Right cardiac atrium (tissue), 5 donors: ENCODE measurements at regions not wholly inside any gene's neighbourhood (a gene's known extent, or its start where the extent isn't known, plus 50 kb on each side); places are given as distances from the start of the nearest gene placed in this dataset.
A peak's percentile ranks its signal among the peaks of the same experiment; 100 is the strongest.
"Not testable (repeated sequence)": the region's sequence is repeated elsewhere in the genome, so short reads cannot be mapped to it uniquely, and the experiment has no call there.

ENCODE experiments used
- ATAC-seq, 2 donors: fragments of 200-7000 bp; cut with Tn5 transposase; one replicate each; pipeline versions ENCODE4 v1.8.0 to v1.9.1; 2020; ENCODE audit warnings: moderate library complexity in 2 of 2, mild to moderate bottlenecking in 1 of 2
- DNase-seq, 3 donors: peaks; one replicate each; pipeline ENCODE4 v3.0.0-alpha.2; 2020
- H3K27ac ChIP-seq: one replicate; pipeline ENCODE4 v1.5.1; 2013; ENCODE audit warnings: mild to moderate bottlenecking, low read length, control low read depth, moderate library complexity
- H3K27me3 ChIP-seq: one replicate; pipeline ENCODE4 v1.6.1; 2013; ENCODE audit not compliant: control insufficient read depth, insufficient read depth
- H3K4me1 ChIP-seq: one replicate; pipeline ENCODE4 v1.6.1; 2013; ENCODE audit warnings: low read length; ENCODE audit not compliant: control insufficient read depth, insufficient read depth
- H3K4me3 ChIP-seq: one replicate; pipeline ENCODE4 v1.5.1; 2013; ENCODE audit warnings: low read length, control low read depth
- H3K9me3 ChIP-seq: one replicate; pipeline ENCODE4 v1.6.1; 2013; ENCODE audit warnings: low read length; ENCODE audit not compliant: control insufficient read depth
- WGBS: extraction: QIAGEN DNeasy Blood & Tissue Kit; methylation state at CpG from one replicate; pipeline ENCODE4 v1.1.7; 2013; 5-methylcytosine and 5-hydroxymethylcytosine counted together
- intact Hi-C, 4 donors: fragments of 100-400 bp; cut with DNase I; formaldehyde crosslinking; loops; one replicate each; pipeline versions ENCODE4 v1.11.0 to v1.14.0; 2022 to 2023
- donor health status: healthy with polysubstance abuse.
- donor health status: DM: no; HTN: yes; CAD: no.
- donor health status: DM: no; HTN: no; CAD: no.
- donor health status: DM: no; HTN: yes; CAD: no; lungs with severe emphysema.
- donor health status: DM: yes; HTN: yes; CAD: no.

DNA sequence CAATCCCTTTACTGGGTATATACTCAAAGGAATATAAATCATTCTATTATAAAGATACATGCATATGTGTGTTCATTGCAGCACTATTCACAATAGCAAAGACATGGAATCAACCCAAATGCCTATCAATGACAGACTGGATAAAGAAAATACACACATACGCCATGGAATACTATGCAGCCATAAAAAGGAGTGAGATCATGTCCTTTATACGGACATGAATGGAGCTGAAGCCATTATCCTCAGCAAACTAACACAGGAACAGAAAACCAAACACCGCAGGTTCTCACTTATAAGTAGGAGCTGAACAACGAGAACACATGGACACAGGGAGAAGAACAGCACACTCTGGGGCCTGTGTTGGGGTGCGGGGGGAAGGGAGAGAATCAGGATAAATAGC lies 133.7 kb upstream of the CALCR start:
- H3K27me3 ChIP-seq, H3K4me3 ChIP-seq, H3K27ac ChIP-seq, ATAC-seq, DNase-seq, H3K9me3 ChIP-seq, intact Hi-C loops, H3K4me1 ChIP-seq: not testable (repeated sequence)
- 83% methylated on average over 5 of the region's 5 CpGs for WGBS

DNA sequence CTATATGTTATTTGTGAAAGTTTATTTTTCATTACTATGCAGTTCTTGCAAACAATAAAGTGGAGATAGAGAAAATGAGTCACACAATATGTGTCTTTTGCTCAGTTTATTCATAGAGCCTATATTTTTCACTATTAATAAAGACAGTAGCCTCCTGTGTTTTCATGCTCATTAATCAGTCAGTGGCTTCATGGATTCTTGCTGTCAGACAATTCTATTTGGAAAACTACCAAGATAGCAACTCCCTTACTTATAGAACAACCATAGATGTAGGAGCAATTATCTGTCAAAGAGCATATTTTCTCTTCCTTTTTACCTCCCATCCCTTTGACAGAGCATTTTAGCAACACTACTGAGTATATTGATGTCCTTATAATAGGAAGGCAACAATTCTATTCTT lies 132.7 kb upstream of the CALCR start:
- intact Hi-C loops = no loop called here
- Histone ChIP-seq H3K4me1 (no peaks in the 10 kb centered on the region), H3K27ac (no peak overlapping the region), H3K9me3 (no peaks in the 10 kb centered on the region), H3K27me3 (no peaks in the 10 kb centered on the region), H3K4me3 (no peak overlapping the region)
- no peak for ATAC-seq
- no peak for DNase-seq

DNA sequence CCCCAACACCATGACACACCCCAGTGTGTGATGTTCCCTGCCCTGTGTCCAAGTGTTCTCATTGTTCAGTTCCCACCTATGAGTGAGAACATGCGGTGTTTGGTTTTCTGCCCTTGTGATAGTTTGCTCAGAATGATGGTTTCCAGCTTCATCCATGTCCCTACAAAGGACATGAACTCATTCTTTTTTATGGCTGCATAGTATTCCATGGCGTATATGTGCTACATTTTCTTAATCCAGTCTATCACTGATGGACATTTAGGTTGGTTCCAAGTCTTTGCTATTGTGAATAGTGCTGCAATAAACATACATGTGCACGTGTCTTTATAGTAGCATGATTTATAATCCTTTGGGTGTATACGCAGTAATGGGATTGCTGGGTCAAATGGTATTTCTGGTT lies 131.6 kb upstream of the CALCR start:
- H3K4me3 ChIP-seq, ATAC-seq, H3K27ac ChIP-seq, intact Hi-C loops, H3K9me3 ChIP-seq, DNase-seq, H3K27me3 ChIP-seq, H3K4me1 ChIP-seq: not testable (repeated sequence)
- WGBS = 77% methylated on average over 4 of the region's 4 CpGs

DNA sequence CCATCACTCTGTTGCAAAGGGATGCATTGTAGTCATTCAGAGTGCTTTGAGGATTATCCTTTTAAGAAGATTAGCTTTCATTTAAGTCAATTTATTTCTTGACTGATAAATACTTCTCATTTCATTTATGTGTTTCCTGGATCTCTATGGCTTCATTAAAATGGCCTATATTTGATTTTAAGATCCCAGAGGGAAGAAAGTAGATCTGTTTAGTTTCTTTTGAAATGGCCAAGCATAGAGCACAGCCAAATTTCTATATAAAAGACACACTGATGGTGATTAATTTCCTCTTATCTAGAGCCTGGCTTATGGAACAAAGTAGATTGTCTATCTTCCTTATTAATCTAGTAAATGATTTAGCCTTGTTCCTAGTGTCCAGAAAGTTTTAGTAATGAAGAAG lies 129.7 kb upstream of the CALCR start:
- intact Hi-C loops = no loop called here

DNA sequence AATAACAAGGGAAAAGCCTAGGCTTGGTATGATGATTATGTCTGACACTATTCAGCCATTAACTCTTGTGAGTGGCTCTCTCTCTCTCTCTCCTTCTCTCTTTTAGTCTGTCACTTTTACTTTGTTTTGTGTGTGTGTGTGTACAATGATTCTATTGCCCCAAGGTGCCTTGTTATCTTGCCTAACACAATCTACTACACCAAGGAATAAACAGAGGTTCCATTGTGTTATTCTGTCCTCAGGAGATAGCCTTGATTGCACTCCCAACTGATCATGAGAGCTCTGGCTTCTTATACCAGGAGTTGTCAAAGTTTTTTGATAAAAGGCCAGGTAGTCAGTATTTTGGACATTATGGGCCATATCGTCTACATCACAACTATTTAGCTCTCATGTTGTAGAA lies 123.4 kb upstream of the CALCR start:
- Histone ChIP-seq H3K27ac (no peak overlapping the region), H3K27me3 (no peaks in the 10 kb centered on the region), H3K9me3 (no peaks in the 10 kb centered on the region), H3K4me3 (no peak overlapping the region), H3K4me1 (no peaks in the 10 kb centered on the region)
- intact Hi-C loops = no loop called here
- DNase-seq = no peak
- no peak for ATAC-seq
- WGBS = 82% methylated on average over 1 of the region's 1 CpG

More for the DNA sequence above, 129.7 kb upstream of the CALCR start:
- Histone ChIP-seq H3K4me3 (no peak overlapping the region), H3K4me1 (no peaks in the 10 kb centered on the region), H3K27ac (no peak overlapping the region), H3K27me3 (no peaks in the 10 kb centered on the region), H3K9me3 (no peaks in the 10 kb centered on the region)
- DNase-seq (no peak), ATAC-seq (no peak)

DNA sequence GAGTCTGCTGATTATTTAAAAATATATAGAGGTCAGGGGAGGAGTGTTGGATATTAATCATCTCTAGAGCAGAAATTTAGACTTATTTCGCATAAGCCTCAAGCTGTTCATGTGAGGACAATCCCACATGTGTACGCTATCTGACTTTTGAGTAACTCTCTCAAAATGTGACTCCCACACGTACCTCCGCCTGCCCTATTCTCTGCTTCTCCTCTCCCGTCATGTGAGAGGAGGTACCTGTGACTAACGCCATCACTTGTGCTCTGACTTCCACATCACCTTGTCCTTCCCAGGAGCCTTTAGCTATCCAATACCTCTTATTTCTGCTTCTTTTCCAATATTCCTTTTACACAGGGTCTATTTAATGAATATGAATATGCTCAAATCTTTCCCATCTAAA lies 119.3 kb upstream of the CALCR start:
- ATAC-seq (no peak), DNase-seq (no peak)
- 84% methylated on average over 6 of the region's 6 CpGs for WGBS
- no peaks in the 10 kb centered on the region for H3K9me3 ChIP-seq
- H3K4me3 ChIP-seq = no peak overlapping the region
- H3K4me1 ChIP-seq = no peaks in the 10 kb centered on the region
- H3K27ac ChIP-seq = no peak overlapping the region
- intact Hi-C loops = no loop called here
- H3K27me3 ChIP-seq = no peaks in the 10 kb centered on the region

DNA sequence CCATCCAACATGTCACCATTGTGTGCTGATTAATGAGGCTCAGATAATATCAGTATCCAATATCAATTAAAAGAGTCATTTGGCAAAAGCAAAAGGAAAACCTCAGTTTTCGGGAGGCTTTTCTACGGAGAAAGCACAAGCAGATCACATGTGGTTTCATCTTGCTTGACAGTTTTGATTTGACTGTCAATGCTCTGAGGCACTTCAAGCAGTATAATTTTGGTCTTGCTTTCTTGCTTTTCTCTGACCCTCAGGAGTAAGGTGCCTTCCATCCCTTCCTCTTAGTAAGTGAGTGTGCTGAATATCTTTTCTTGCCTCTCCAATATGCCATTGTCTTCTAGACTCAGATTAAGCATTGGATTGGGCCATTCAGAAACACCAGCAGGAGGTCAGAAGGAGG lies 115.5 kb upstream of the CALCR start:
- ATAC-seq = no peak
- H3K27me3 ChIP-seq = no peaks in the 10 kb centered on the region
- no peaks in the 10 kb centered on the region for H3K9me3 ChIP-seq
- no peak overlapping the region for H3K4me3 ChIP-seq
- DNase-seq = no peak
- no peaks in the 10 kb centered on the region for H3K4me1 ChIP-seq
- intact Hi-C loops = no loop called here
- no peak overlapping the region for H3K27ac ChIP-seq
- 78% methylated on average over 2 of the region's 2 CpGs for WGBS

DNA sequence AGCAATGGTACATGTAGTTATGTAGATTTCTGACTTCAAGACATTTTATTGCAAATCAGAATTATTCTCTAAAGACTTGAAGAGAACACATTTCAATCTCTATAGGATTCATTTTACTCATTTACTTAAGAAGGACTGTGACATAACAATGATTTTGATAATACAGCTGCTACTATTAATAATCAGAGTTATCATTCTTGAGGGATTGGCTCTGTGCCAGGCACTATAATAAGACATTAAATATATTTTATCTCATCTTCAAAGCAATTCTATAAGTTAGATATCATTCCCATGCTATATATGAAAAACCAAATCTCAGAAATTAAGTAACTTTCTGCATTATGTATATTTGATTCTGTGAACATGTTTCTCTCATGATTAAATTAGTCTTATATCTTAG lies 103.7 kb upstream of the CALCR start:
- intact Hi-C loops = no loop called here
- DNase-seq (no peak), ATAC-seq (no peak)
- no peak overlapping the region for H3K4me3 ChIP-seq
- H3K4me1 ChIP-seq = no peaks in the 10 kb centered on the region
- no peaks in the 10 kb centered on the region for H3K27me3 ChIP-seq
- no peak overlapping the region for H3K27ac ChIP-seq
- no peaks in the 10 kb centered on the region for H3K9me3 ChIP-seq

DNA sequence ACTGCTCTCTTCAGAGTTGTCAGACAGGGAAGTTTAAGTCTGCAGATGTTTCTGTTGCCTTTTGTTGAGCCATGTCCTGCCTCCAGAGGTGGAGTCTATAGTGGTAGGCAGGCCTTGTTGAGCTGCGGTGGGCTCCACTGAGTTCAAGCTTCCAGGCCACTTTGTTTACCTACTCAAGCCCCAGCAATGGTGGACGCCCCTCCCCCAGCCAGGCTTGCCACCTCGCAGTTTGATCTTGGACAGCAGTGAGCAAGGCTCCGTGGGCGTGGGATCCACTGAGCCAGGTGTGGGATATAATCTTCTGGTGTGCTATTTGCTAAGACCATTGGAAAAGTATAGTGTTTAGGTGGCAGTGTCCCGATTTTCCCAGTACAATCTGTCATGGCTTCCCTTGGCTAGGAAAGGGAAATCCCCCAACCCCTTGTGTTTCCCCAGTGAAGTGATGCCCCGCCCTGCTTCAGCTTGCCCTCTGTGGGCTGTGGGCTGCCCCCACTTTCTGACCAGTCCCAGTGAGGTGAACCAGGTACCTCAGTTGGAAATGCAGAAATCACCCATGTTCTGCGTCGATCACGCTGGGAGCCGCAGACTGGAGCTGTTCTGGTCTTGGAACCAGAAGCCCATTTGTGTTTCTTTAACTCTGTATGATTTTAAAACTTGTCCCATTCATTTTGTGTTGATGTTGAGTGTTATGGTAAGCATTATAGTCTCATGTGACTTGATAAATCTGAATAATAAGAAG lies 89.2 kb upstream of the CALCR start:
- intact Hi-C loops = no loop called here
- Histone ChIP-seq H3K4me1 (no peaks in the 10 kb centered on the region), H3K27me3 (no peaks in the 10 kb centered on the region), H3K9me3 (no peaks in the 10 kb centered on the region), H3K27ac (no peak overlapping the region), H3K4me3 (no peak overlapping the region)
- ATAC-seq (no peak), DNase-seq (peak in 1 of 3 donors; percentile 22)
- 89% methylated on average over 11 of the region's 11 CpGs for WGBS

DNA sequence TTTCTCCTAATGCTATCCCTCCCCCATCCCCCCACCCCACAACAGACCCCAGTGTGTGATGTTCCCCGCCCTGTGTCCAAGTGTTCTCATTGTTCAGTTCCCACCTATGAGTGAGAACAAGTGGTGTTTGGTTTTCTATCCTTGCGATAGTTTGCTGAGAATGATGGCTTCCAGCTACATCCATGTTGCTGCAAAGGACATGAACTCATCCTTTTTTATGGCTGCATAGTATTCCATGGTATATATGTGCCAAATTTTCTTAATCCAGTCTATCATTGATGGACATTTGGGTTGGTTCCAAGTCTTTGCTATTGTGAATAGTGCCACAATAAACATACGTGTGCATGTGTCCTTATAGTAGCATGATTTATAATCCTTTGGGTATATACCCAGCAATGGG lies 83.6 kb upstream of the CALCR start:
- H3K9me3 ChIP-seq, H3K4me1 ChIP-seq, H3K27ac ChIP-seq, intact Hi-C loops, H3K4me3 ChIP-seq, DNase-seq, ATAC-seq, H3K27me3 ChIP-seq: not testable (repeated sequence)
- WGBS = 89% methylated on average over 3 of the region's 3 CpGs

DNA sequence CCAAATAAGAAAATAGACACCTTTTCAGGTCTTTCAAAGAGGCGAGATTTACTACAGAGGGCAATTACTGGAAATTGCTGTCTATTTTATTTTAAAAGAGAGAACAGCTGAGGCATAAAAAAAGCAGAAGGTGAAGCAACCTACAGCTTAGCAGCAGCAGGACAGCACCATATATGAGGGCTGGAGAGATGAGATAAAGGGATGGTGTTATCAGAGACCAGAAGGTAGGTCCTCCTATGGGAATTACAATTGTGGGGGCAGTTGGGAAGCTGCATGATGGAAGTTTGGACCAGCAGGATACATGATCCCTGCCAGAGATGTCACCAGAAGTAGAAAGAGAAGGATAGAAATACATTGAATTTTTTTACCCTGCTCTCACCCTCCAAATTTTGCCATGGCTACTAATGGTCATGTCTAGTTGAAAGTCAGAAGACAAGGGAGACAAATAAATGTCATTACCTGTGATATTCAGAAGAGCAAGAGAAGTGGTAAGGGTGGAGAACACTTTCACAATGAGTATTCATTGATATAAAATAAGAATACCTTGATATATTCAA lies 77.2 kb upstream of the CALCR start:
- DNase-seq (no peak), ATAC-seq (no peak)
- no peak overlapping the region for H3K4me3 ChIP-seq
- H3K27ac ChIP-seq = no peak overlapping the region
- no peaks in the 10 kb centered on the region for H3K9me3 ChIP-seq
- intact Hi-C loops = no loop called here
- WGBS = 78% methylated on average over 1 of the region's 1 CpG
- no peaks in the 10 kb centered on the region for H3K4me1 ChIP-seq
- H3K27me3 ChIP-seq = no peaks in the 10 kb centered on the region

DNA sequence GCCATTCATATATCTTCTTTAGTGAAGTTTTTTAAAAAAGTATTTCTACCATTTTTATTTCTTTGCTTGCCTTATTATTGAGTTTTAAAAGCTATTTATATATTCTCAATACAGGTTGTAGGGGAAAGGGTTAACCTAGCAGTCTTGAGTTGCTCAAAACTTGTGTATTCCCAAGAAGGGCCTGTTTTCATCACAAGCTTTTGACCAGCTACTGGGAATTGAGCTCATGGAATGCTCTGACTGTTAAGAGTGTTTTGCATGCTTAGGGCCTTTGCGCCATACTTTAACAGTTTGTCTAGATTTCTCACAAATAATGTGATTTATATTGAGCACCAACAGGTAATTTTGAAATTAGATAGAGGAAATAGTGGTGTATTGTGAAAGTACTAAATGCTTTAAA lies 72.0 kb upstream of the CALCR start:
- intact Hi-C loops = no loop called here
- H3K9me3 ChIP-seq = no peaks in the 10 kb centered on the region
- ATAC-seq (no peak), DNase-seq (no peak)
- H3K4me3 ChIP-seq = no peak overlapping the region
- H3K4me1 ChIP-seq = no peaks in the 10 kb centered on the region
- no peaks in the 10 kb centered on the region for H3K27me3 ChIP-seq
- no peak overlapping the region for H3K27ac ChIP-seq
- 81% methylated on average over 1 of the region's 1 CpG for WGBS
